Loucy (cell line): ENCODE measurements at regions not wholly inside any gene's neighbourhood (a gene's known extent, or its start where the extent isn't known, plus 50 kb on each side); places are given as distances from the start of the nearest gene placed in this dataset.

Experiments
- H2AFZ ChIP-seq: fragments of 200-600 bp; sonication (generic); 2 replicates; pipeline ENCODE4 v1.6.0; 2016; ENCODE audit warnings: antibody characterized with exemption, mild to moderate bottlenecking, low read length, moderate library complexity
- H3F3A ChIP-seq: fragments of 200-600 bp; 2 replicates; pipeline ENCODE4 v1.6.0; 2016; ENCODE audit warnings: antibody characterized with exemption, low read depth, mild to moderate bottlenecking
- H3K27me3 ChIP-seq: fragments of 200-600 bp; sonication (generic); 2 replicates; pipeline ENCODE4 v1.6.1; 2014; ENCODE audit warnings: low read length, mild to moderate bottlenecking; ENCODE audit not compliant: insufficient read depth, poor library complexity, severe bottlenecking
- H3K36me3 ChIP-seq: fragments of 200-600 bp; sonication (generic); 2 replicates; pipeline ENCODE4 v1.6.1; 2016; ENCODE audit warnings: low read length; ENCODE audit not compliant: insufficient read depth
- H3K4me1 ChIP-seq: fragments of 200-600 bp; sonication (generic); 2 replicates; pipeline ENCODE4 v1.5.1; 2014; ENCODE audit warnings: low read length, mild to moderate bottlenecking; ENCODE audit not compliant: insufficient read depth, poor library complexity, severe bottlenecking
- H3K4me2 ChIP-seq: fragments of 200-600 bp; sonication (generic); 2 replicates; pipeline ENCODE4 v1.6.0; 2014; ENCODE audit warnings: antibody characterized with exemption, low read length, low read depth, mild to moderate bottlenecking; ENCODE audit not compliant: poor library complexity, severe bottlenecking
- H3K4me3 ChIP-seq: fragments of 200-600 bp; sonication (generic); 2 replicates; pipeline ENCODE4 v1.5.1; 2014; ENCODE audit warnings: low read length, mild to moderate bottlenecking, mixed read lengths; ENCODE audit not compliant: poor library complexity, severe bottlenecking
- H3K79me2 ChIP-seq: fragments of 200-600 bp; sonication (generic); 2 replicates; pipeline ENCODE4 v1.6.1; 2014; ENCODE audit warnings: low read length; ENCODE audit not compliant: insufficient read depth
- H3K9ac ChIP-seq: fragments of 200-600 bp; sonication (generic); 2 replicates; pipeline ENCODE4 v1.6.0; 2014; ENCODE audit warnings: mild to moderate bottlenecking, low read depth, low read length, moderate library complexity; ENCODE audit not compliant: poor library complexity, severe bottlenecking
- H3K9me2 ChIP-seq: fragments of 200-600 bp; sonication (generic); replicated peaks from 2 replicates; pipeline ENCODE4 v1.6.1; 2016; ENCODE audit warnings: low read depth, low read length, mixed read lengths
- H3K9me3 ChIP-seq: fragments of 200-600 bp; sonication (generic); 2 replicates; pipeline ENCODE4 v1.6.1; 2014; ENCODE audit warnings: mild to moderate bottlenecking, antibody characterized with exemption, low read length, low read depth; ENCODE audit not compliant: insufficient read depth
- H4K20me1 ChIP-seq: fragments of 200-600 bp; sonication (generic); 2 replicates; pipeline ENCODE4 v1.6.0; 2014; ENCODE audit warnings: antibody characterized with exemption, low read length, mild to moderate bottlenecking; ENCODE audit not compliant: insufficient read depth, poor library complexity, severe bottlenecking
- EZH2phosphoT487 ChIP-seq: fragments of 200-600 bp; IDR thresholded peaks from 2 replicates; pipeline ENCODE4 v1.6.1; 2018; ENCODE audit warnings: antibody characterized with exemption, mild to moderate bottlenecking, moderate library complexity, borderline replicate concordance
- TF ChIP-seq, protein P1 (sequence below): fragments of 200-600 bp; sonication (generic); conservative IDR thresholded peaks from 2 replicates; pipeline ENCODE4 v1.5.1; 2014; ENCODE audit warnings: mild to moderate bottlenecking, antibody characterized with exemption, low read length

DNA sequence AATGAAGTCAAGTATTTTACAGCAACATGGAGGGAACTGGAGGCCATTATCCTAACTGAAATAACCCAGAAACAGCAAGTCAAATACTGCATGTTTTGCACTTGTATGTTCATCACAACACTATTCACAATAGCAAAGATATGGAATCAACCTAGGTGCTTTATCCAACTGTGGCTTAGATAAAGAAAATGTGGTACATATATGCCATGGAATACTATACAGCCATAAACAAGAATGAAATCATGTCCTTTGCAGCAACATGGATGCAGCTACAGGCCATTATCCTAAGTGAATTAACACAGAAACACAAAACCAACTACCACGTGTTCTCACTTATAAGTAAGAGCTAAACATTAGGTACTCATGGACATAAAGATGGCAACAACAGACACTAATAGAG is 91.5 kb upstream of the E2F3 start:
- H3K9me2 ChIP-seq, result no peaks in the 10 kb centered on the region
- no peaks in the 10 kb centered on the region for H3K79me2 ChIP-seq
- H3K36me3 ChIP-seq, result no peaks in the 10 kb centered on the region
- no peak overlapping the region for H2AFZ ChIP-seq
- no peaks in the 10 kb centered on the region for H4K20me1 ChIP-seq
- H3K9me3 ChIP-seq, result no peaks in the 10 kb centered on the region
- H3K27me3 ChIP-seq, result no peaks in the 10 kb centered on the region
- H3F3A ChIP-seq, result no peaks in the 10 kb centered on the region
- no peak overlapping the region for H3K4me2 ChIP-seq
- TF ChIP-seq, protein P1, sequence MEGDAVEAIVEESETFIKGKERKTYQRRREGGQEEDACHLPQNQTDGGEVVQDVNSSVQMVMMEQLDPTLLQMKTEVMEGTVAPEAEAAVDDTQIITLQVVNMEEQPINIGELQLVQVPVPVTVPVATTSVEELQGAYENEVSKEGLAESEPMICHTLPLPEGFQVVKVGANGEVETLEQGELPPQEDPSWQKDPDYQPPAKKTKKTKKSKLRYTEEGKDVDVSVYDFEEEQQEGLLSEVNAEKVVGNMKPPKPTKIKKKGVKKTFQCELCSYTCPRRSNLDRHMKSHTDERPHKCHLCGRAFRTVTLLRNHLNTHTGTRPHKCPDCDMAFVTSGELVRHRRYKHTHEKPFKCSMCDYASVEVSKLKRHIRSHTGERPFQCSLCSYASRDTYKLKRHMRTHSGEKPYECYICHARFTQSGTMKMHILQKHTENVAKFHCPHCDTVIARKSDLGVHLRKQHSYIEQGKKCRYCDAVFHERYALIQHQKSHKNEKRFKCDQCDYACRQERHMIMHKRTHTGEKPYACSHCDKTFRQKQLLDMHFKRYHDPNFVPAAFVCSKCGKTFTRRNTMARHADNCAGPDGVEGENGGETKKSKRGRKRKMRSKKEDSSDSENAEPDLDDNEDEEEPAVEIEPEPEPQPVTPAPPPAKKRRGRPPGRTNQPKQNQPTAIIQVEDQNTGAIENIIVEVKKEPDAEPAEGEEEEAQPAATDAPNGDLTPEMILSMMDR, result no peak
- TF ChIP-seq EZH2phosphoT487, result no peak
- H3K4me3 ChIP-seq, result no peak overlapping the region
- no peak overlapping the region for H3K9ac ChIP-seq
- H3K4me1 ChIP-seq, result no peaks in the 10 kb centered on the region

DNA sequence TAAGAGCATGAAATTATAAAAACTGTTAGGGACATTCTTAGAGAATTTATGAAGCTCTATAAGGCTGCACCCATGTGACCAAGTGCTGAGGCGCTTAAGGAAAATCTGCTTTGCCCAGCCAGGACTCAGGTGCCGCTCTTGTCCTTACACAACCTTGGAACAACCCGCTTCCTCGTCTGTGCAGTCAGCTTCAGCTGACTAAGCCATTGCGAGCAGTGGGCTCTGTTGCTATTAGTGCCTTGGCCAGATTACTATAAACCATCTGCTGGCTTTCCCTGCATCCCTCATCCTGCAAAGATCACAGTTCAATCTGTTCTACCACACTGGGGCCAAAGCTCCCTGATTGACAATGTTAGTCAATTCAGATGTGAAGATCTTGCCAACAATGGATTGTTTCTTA is 89.1 kb upstream of the E2F3 start:
- no peaks in the 10 kb centered on the region for H3K36me3 ChIP-seq
- H3K4me2 ChIP-seq, result no peak overlapping the region
- TF ChIP-seq EZH2phosphoT487, result no peak
- TF ChIP-seq, protein P1, result no peak
- no peaks in the 10 kb centered on the region for H3K9me2 ChIP-seq
- 0 out of 2 replicates have a peak overlapping the region, but pooled peaks have one; percentile 39 for H2AFZ ChIP-seq
- H3K4me1 ChIP-seq, result no peaks in the 10 kb centered on the region
- no peaks in the 10 kb centered on the region for H3K27me3 ChIP-seq
- no peaks in the 10 kb centered on the region for H4K20me1 ChIP-seq
- H3K4me3 ChIP-seq, result no peak overlapping the region
- no peaks in the 10 kb centered on the region for H3K9me3 ChIP-seq
- H3K9ac ChIP-seq, result no peak overlapping the region
- no peaks in the 10 kb centered on the region for H3F3A ChIP-seq
- no peaks in the 10 kb centered on the region for H3K79me2 ChIP-seq

DNA sequence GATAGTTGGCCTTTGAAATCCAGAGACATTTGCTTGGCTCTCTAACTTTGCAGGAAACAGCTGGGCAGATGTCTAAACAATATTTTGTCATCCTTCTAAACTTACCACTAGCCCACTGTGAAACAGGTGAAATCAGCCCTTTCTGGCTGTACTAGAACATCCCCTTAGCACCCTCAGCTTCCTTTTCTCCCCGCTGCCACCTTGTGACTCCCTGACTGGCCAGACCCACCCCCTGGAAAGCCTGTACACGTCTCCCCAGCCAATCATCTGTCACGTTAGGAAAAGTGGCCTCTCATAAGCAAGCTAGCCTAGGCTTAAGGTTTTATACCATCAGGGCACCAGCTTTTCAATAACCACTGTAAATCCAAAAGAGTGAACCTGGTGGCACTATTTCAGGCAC is 88.6 kb upstream of the E2F3 start:
- no peaks in the 10 kb centered on the region for H3K79me2 ChIP-seq
- no peak overlapping the region for H3K4me3 ChIP-seq
- H3K4me1 ChIP-seq, result no peaks in the 10 kb centered on the region
- H4K20me1 ChIP-seq, result no peaks in the 10 kb centered on the region
- H3F3A ChIP-seq, result no peaks in the 10 kb centered on the region
- H3K36me3 ChIP-seq, result no peaks in the 10 kb centered on the region
- H3K9ac ChIP-seq, result no peak overlapping the region
- no peaks in the 10 kb centered on the region for H3K27me3 ChIP-seq
- H3K9me2 ChIP-seq, result no peaks in the 10 kb centered on the region
- H3K4me2 ChIP-seq, result no peak overlapping the region
- no peak for TF ChIP-seq EZH2phosphoT487
- TF ChIP-seq, protein P1, result no peak
- 0 out of 2 replicates have a peak overlapping the region, but pooled peaks have one; percentile 39 for H2AFZ ChIP-seq
- H3K9me3 ChIP-seq, result no peaks in the 10 kb centered on the region
